ENCODE measurements at regions not wholly inside any gene's neighbourhood (a gene's known extent, or its start where the extent isn't known, plus 50 kb on each side); places are given as distances from the start of the nearest gene placed in this dataset.

DNA sequence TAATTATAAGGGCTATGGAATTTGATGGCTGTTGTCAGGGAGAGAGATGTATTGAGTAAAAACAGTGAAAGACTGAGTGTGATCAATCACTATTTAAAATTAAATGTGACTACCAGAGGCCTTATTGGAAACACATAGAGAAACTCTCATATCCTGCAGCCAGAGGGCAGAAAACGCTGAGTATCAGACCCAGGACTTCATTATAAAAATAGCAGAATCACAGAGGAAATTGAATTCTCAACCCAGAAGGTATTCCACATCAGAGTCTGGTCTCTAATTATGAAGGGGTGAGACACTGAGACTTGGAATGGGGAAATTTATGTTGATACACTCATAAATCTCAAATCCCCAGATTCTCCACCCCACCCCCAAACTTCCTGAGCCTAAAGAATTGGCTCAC is 69.5 kb upstream of the IL6 start:
- no peak for DNase-seq

DNA sequence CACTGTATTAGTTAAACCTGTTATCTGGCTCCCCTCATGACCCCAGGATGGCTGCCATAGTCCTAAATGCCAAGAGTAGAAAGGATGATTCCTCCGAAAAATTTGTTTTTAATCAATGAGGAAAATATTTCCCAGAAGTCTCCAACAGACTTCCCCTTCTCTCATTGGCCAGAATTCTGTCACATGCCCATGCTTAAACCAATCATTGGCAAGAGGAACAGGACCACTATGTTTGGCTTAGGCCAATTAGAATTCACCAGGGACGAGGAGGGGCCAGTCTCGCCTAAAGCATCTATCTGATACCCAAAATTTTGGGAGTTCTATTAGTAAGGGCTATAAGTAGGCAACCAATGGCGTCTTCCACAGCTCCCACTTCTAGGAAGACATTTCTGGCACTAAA is 71.2 kb upstream of the IL6 start:
- DNase-seq: no peak

DNA sequence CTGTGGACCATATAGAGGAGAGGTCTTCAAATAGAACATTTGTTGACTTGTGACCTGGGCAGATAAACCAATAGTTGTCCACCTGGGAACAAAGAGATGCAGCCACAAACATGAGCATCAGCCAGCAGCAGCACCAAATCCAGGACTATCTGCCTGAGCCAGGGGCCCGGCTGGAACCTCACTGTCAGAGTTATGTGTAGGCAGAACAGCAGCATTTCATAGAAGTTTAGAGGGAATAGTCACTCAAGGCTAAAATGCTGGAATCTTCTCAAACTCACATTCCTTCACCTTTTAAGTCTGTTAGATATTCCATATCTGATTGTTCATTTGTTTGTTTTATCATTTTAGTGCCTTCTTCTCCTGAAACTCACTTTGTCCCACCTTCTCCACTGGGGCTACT is 72.2 kb upstream of the IL6 start:
- DNase-seq: no peak

GRCh38 chr7:22653951-22654350 is 73.0 kb upstream of the IL6 start:
- no peak for DNase-seq

GRCh38 chr7:22651534-22652243 is 75.3 kb upstream of the IL6 start:
- DNase-seq: no peak

- DNase-seq: no peak
Observed at GRCh38 chr7:22651036-22651435, 76.0 kb upstream of the IL6 start.

- no peak for DNase-seq
Observed at GRCh38 chr7:22649686-22650085, 77.3 kb upstream of the IL6 start.

- DNase-seq: no peak
Observed at GRCh38 chr7:22647451-22648257, 79.3 kb upstream of the IL6 start.

GRCh38 chr7:22645418-22646181 is 81.4 kb upstream of the IL6 start:
- no peak for DNase-seq

- no peak for DNase-seq
Observed at GRCh38 chr7:22642454-22642853, 84.5 kb upstream of the IL6 start.

DNA sequence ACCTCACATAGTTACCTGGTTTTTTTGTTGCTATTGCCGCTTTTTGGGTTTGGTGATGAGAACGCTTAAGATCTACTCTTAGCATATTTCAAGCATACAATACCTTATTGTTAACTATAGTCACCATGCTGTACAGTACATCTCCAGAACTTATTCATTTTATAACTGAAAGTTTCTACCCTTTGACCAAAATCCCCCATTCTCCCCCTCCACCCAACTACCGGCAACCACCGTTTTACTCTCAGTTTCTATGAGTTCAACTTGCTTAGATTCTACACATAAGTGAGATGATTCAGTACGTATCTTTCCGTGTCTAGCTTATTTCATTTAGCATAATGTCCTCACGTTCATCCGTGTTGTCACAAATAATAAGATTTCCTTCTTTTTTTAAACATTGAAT is 86.7 kb upstream of the IL6 start:
- no peak for DNase-seq

- DNase-seq: no peak
Observed at GRCh38 chr7:22639396-22639795, 87.6 kb upstream of the IL6 start.

DNA sequence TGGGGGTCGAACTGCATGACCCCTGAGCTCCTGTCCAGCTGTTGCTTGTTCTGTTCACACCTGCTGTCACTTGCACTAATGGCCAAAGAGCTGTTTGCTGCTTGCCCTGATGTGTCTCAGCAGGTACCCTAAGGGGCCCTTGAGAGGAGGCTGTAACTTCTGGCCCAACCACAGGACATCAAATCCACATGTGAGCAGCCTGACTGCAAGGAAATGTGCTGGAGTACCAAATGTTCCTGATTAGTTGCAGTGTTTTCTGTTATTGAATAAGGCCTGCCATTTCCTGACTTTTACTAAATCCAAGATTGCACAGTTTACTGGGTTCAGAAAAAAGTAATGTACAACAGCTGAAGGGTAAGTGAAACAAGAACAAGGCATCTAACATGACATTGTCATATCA is 91.7 kb upstream of the IL6 start:
- DNase-seq: no peak

DNA sequence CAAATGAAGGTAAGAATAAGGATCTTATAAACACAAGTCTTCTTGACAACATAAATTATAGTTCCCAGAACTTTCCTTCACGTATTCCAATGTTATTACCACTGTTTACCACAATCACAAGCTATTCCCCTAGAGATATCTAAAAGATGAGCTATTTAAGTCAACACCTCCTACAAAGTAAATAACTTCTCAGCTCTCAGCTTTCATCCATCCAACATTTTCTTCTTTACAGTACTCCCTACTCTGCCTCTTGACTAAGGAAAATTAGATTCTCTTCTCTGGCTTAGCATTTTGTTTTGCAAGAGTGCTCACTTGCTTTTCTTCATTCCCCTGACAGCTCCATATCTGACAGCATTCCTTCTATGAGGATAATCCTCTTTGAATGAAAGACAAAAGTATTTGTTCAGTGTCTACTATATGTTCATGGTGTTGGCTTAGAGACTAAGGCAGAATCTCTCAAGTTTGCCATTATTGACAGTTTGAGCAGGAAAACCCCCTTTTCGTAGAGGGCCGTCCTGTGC is 93.0 kb upstream of the IL6 start:
- no peak for DNase-seq

DNA sequence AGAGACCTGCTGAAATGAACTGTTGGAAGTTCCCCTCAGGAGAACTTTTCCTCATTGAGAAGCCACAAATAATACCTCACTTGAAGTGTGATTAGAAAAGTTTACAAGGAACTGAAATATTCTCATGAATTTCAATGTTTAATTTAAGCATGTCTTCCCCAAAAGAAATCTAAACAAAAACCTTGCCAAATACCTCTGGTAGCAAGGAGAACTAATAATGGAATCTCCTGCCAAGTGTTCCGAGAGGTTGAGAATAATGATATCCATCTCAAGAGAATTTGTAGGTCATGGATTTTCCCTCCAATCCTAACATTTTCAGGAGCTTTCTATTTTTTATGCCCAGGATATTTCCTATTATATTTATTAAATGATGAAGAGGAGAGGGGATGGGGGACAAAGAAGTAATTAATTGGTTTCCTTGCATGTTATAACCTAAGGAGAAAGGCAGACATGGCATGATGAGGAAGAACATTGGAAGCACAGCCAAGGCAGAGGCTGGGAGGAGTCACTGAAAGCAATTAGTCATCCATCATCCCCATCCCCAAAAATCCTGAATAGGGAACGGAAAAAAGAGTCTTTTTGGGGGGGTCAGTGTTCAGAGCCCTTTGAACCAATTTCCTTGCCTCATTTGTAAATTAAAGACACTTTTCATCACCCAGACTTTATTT is 93.6 kb upstream of the IL6 start:
- no peak for DNase-seq

DNA sequence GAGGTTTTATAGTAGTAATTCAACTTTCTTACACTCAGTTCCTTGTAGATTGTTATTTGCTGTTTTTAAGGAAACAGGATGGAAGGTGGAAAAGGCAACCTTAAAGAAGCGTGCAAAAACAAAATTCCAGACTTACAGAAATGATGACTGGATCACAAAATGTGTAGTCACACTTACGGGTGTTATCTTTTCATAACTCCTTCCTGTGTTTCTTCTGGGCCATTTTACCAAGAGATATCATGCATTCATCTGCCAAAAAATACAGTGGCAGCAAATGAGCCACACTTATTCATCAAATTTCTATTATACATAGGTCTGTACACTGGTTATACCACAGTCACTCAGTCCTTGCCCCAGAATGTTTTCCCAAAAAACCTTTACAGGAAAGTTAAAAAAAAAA is 94.3 kb upstream of the IL6 start:
- no peak for DNase-seq

DNA sequence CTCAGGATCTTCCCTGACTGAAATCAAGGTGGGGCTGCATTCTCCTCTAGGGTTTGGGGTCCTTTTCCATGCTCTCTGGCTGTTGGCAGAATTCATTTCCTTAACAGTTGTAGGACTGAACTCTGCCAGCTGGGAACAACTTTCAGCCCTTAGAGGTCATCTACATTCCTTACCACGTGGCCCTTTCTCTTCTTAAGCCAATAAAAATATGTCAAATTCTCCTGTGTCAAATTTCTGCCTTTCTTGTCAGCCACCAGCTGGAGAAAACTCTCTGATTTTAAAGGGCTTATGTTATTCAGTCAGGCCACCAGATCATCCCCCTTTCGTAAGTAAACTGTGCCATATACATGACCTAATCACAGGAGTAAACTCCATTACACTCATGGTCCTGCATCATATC is 95.3 kb upstream of the IL6 start:
- DNase-seq: no peak

DNA sequence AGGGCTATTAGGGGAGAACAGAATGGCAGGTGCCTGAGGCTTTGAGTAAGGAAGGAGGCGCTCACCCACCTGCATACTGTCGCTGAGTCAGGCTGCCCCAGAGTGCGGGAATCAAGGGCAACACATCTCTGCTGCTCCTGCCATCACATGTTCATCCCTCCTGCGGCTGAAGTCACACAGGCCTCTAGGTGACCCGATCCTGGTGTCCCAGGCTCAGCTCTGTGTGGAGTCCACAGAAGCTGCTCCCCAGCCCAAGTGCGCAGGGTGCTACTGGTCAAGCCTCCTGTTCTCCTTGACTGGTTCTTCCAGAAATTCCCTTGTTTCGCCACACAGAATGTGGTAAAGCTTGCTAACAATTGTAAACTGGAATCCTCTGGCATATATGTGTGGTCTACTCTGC is 96.9 kb upstream of the IL6 start:
- DNase-seq: no peak

DNA sequence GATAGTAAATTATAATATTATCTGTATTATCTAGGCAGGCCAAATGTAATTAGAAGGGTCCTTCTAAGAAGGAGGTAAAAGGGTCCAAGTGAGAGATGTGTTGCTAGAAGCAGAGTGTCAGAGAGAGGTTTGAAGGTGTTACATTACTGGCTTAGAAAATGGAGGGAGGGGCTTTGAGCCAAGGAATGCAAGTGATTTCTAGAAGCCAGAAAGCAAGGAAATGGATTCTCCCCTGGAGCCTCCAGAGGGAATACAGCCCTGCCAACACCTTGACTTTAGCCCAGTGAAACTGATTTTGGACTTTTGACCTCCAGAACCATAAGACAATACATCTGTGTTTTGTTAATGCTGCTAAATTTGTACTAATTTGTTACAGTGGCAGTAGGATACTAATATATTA is 97.9 kb upstream of the IL6 start:
- DNase-seq: no peak

DNA sequence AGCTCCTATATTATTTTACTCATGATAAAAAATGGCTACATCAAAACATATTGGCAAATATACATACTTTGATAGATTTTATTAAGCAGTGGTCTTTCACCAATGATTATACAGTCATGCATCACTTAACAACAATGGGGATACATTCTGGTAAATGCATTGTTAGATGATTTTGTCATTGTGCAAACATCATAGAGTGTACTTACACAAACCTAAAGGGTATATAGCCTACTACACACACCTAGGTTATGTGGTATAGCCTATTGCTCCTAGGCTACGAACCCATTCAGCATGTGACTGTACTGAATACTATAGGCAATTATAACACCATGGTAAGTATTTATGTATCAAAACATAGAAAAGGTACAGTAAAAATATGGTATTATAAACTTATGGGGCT is 98.9 kb upstream of the IL6 start:
- DNase-seq: no peak

- no peak for DNase-seq
Observed at GRCh38 chr7:22627136-22627535, 99.9 kb upstream of the IL6 start.

DNA sequence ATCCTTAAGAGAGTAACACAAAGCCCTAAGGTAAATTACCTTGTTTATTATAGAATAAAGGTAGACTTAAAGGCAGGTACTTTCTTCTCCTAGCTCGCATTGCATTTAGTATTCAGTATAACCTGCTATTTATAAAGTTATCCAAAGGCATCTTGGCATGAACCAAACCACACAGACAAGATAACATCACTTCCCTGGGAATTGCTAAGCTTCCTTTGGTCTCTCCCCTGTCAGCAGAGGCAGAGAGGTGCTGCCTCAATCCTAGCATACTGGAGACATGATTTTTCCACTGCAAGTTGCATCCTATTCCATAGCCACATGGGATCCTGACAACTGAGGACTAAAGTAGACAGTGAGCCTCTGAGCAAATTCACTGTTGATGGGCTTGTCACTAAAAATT is 101.7 kb upstream of the IL6 start:
- no peak for DNase-seq

DNA sequence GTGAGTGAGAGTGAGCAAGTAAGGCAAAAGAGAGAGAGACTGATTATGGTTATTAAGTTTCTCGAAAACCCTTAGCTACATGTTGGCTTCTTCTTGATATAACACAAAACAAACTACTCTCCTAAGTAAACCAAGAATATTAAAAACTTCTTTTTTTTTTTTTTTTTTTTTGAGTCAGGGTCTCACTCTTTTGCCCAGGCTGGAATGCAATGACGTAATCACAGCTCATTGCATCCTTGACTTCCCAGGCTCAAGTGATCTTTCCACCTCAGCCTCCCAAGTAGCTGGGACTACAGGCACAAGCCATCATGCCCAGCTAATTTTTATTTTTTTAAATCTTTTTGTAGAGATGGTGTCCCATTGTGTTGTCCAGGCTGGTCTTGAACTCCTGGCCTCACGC is 102.2 kb upstream of the IL6 start:
- DNase-seq: no peak

Data from NCI-H2227 treated with DMSO at 0.1 percent for 48 hours (cell line).